OCI-LY7 (cell line): ENCODE measurements at regions not wholly inside any gene's neighbourhood (a gene's known extent, or its start where the extent isn't known, plus 50 kb on each side); places are given as distances from the start of the nearest gene placed in this dataset.

ENCODE experiments used
- BruUV-seq: library from RNA; stranded (reverse); fragments of 400-500 nt; replicated peaks from 2 replicates; lab custom pipeline; 2021; lab: Mats Ljungman, UMichigan
- CTCF ChIA-PET: fragments of 300-600 bp; sonication (Branson Sonifier 250); formaldehyde crosslinking; loops from one replicate; lab custom pipeline; 2022; ENCODE audit warnings: antibody characterized with exemption; ENCODE audit not compliant: unreplicated experiment; lab: Charles Lee
- POLR2A ChIA-PET: fragments of 300-600 bp; sonication (Branson Sonifier 250); formaldehyde crosslinking; loops from one replicate; lab custom pipeline; 2022; ENCODE audit warnings: antibody characterized with exemption; lab: Charles Lee
- DNase-seq: peaks from one replicate; pipeline ENCODE4 v3.0.0-alpha.2; 2015; ENCODE audit warnings: low spot score
- H2AFZ ChIP-seq: fragments of 200-600 bp; sonication (generic), shearing (Covaris generic); 2 replicates; pipeline ENCODE4 v1.6.1; 2014; ENCODE audit warnings: mild to moderate bottlenecking, antibody characterized with exemption, low read length, moderate library complexity
- H3K27ac ChIP-seq: fragments of 200-600 bp; sonication (generic); 2 replicates; pipeline ENCODE4 v1.5.1; 2014; ENCODE audit warnings: mixed run types, low read depth, mild to moderate bottlenecking, moderate library complexity, low read length, inconsistent platforms; ENCODE audit not compliant: poor library complexity, severe bottlenecking
- H3K36me3 ChIP-seq: fragments of 200-600 bp; sonication (generic); 2 replicates; pipeline ENCODE4 v1.6.1; 2014; ENCODE audit warnings: mild to moderate bottlenecking, antibody characterized with exemption, low read length, moderate library complexity, mixed read lengths; ENCODE audit not compliant: insufficient read depth
- H3K4me1 ChIP-seq: fragments of 200-600 bp; sonication (generic); 2 replicates; pipeline ENCODE4 v1.5.1; 2014; ENCODE audit warnings: mild to moderate bottlenecking, low read length; ENCODE audit not compliant: insufficient read depth, poor library complexity, severe bottlenecking
- H3K4me2 ChIP-seq: fragments of 200-600 bp; sonication (generic); 2 replicates; pipeline ENCODE4 v1.6.1; 2014; ENCODE audit warnings: mild to moderate bottlenecking, low read length
- H3K4me3 ChIP-seq: fragments of 200-600 bp; sonication (generic); 2 replicates; pipeline ENCODE4 v1.5.1; 2014; ENCODE audit warnings: mild to moderate bottlenecking, low read depth, low read length; ENCODE audit not compliant: poor library complexity, severe bottlenecking
- H3K79me2 ChIP-seq: fragments of 200-600 bp; sonication (generic); 2 replicates; pipeline ENCODE4 v1.6.1; 2016; ENCODE audit warnings: low read depth, mild to moderate bottlenecking, low read length, moderate library complexity, mixed read lengths; ENCODE audit not compliant: insufficient read depth
- H3K9me2 ChIP-seq: fragments of 200-600 bp; sonication (generic); 2 replicates; pipeline ENCODE4 v1.6.1; 2016; ENCODE audit warnings: mild to moderate bottlenecking, low read length, mixed read lengths; ENCODE audit not compliant: insufficient read depth
- H3K9me3 ChIP-seq: fragments of 200-600 bp; sonication (generic); 2 replicates; pipeline ENCODE4 v1.6.1; 2014; ENCODE audit warnings: mild to moderate bottlenecking, mixed run types, low read length, mixed read lengths
- H4K20me1 ChIP-seq: fragments of 200-600 bp; sonication (generic); 2 replicates; pipeline ENCODE4 v1.6.1; 2014; ENCODE audit warnings: mild to moderate bottlenecking, antibody characterized with exemption, low read length, moderate library complexity, mixed read lengths; ENCODE audit not compliant: insufficient read depth
- EZH2phosphoT487 ChIP-seq: fragments of 200-600 bp; sonication (generic); IDR thresholded peaks from 2 replicates; pipeline ENCODE4 v1.6.1; 2018; ENCODE audit warnings: low read depth, borderline replicate concordance, mild to moderate bottlenecking, mixed run types, antibody characterized with exemption, low read length, moderate library complexity, mixed read lengths
- intact Hi-C: fragments of 100-400 bp; cut with micrococcal nuclease; formaldehyde crosslinking; loops from one replicate; pipeline ENCODE4 v1.10.0; 2022; ENCODE audit not compliant: unreplicated experiment
- TF ChIP-seq, protein P1 (sequence below): fragments of 200-600 bp; sonication (generic); conservative IDR thresholded peaks from 2 replicates; pipeline ENCODE4 v1.5.1; 2014; ENCODE audit warnings: mild to moderate bottlenecking, antibody characterized with exemption, low read length, moderate library complexity, mixed read lengths

GRCh38 chr12:104895415-104895814 lies 62.7 kb downstream of the SLC41A2 start:
- no peaks in the 10 kb centered on the region for H4K20me1 ChIP-seq
- TF ChIP-seq, protein P1, sequence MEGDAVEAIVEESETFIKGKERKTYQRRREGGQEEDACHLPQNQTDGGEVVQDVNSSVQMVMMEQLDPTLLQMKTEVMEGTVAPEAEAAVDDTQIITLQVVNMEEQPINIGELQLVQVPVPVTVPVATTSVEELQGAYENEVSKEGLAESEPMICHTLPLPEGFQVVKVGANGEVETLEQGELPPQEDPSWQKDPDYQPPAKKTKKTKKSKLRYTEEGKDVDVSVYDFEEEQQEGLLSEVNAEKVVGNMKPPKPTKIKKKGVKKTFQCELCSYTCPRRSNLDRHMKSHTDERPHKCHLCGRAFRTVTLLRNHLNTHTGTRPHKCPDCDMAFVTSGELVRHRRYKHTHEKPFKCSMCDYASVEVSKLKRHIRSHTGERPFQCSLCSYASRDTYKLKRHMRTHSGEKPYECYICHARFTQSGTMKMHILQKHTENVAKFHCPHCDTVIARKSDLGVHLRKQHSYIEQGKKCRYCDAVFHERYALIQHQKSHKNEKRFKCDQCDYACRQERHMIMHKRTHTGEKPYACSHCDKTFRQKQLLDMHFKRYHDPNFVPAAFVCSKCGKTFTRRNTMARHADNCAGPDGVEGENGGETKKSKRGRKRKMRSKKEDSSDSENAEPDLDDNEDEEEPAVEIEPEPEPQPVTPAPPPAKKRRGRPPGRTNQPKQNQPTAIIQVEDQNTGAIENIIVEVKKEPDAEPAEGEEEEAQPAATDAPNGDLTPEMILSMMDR: no peak
- TF ChIP-seq EZH2phosphoT487: no peak
- ChIA-PET POLR2A (interaction anchor here (0.6 to 1.4 kb wide), 3 partner anchors 13 to 214 kb away, joined by 3 read pairs; no protein-coding TSS in a partner anchor), CTCF (no interaction called here)
- H3K79me2 ChIP-seq: no peaks in the 10 kb centered on the region
- H3K9me3 ChIP-seq: peaks cover 4% of the 10 kb centered on the region; the same call in 1 of the 2 replicates
- no peak overlapping the region for H2AFZ ChIP-seq
- no peaks in the 10 kb centered on the region; the same call in 1 of the 2 replicates for H3K36me3 ChIP-seq
- H3K4me3 ChIP-seq: no peak overlapping the region
- DNase-seq: no peak
- peaks cover 25% of the 10 kb centered on the region for H3K4me1 ChIP-seq
- no TSS peak for BruUV-seq
- H3K9me2 ChIP-seq: no peaks in the 10 kb centered on the region
- intact Hi-C loops: no loop called here
- H3K27ac ChIP-seq: no peak overlapping the region
- no peak overlapping the region for H3K4me2 ChIP-seq

- no peak for TF ChIP-seq EZH2phosphoT487
- TF ChIP-seq, protein P1: no peak
- Histone ChIP-seq H3K36me3 (no peaks in the 10 kb centered on the region), H4K20me1 (no peaks in the 10 kb centered on the region), H3K79me2 (no peaks in the 10 kb centered on the region), H3K4me2 (peak overlapping the region; percentile 55), H3K4me3 (peak overlapping the region; percentile 10), H3K9me2 (no peaks in the 10 kb centered on the region), H2AFZ (peak overlapping the region; percentile 93), H3K9me3 (no peaks in the 10 kb centered on the region), H3K4me1 (peaks cover 22% of the 10 kb centered on the region), H3K27ac (peak overlapping the region; percentile 32)
- intact Hi-C loops: no loop called here
- CTCF ChIA-PET: no interaction called here
- no TSS peak for BruUV-seq
- POLR2A ChIA-PET: interaction anchor here (1.4 kb wide), 1 partner anchor 11 kb away, joined by 6 read pairs; no protein-coding TSS in a partner anchor
- DNase-seq: peak; percentile 27
These were observed 67.5 kb downstream of the SLC41A2 start for GRCh38 chr12:104890476-104891096.

DNA sequence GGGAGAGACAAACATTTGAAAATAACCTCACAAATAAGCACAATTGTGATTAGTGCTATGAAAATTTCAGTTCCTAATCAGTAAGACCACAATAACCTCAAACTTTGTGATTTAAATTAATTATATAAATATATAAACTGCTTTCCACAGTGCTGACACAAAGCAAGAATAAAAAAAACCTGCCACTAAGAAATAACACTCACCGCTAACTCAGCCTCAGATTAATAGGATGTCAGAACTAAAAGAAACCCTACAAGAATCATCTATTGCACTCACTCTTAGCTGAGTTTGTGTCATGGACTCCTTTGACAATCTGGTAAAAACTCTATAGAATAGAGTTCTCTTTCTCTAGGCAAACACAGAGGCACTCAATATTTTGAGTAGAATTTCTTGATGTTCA lies 68.4 kb downstream of the SLC41A2 start:
- H3K9me2 ChIP-seq: no peaks in the 10 kb centered on the region
- peak overlapping the region; percentile 93; the same call in 1 of the 2 replicates for H2AFZ ChIP-seq
- ChIA-PET CTCF (no interaction called here), POLR2A (interaction anchor here (0.6 to 1.5 kb wide), 3 partner anchors 12 to 946 kb away, joined by 3 to 4 read pairs (median 3); no protein-coding TSS in a partner anchor)
- H3K27ac ChIP-seq: no peak overlapping the region
- no peaks in the 10 kb centered on the region for H3K36me3 ChIP-seq
- H3K4me2 ChIP-seq: peak overlapping the region; percentile 55
- TF ChIP-seq, protein P1: no peak
- no peak for TF ChIP-seq EZH2phosphoT487
- H4K20me1 ChIP-seq: no peaks in the 10 kb centered on the region
- BruUV-seq: no TSS peak
- H3K9me3 ChIP-seq: no peaks in the 10 kb centered on the region
- H3K79me2 ChIP-seq: no peaks in the 10 kb centered on the region
- intact Hi-C loops: no loop called here
- peaks cover 22% of the 10 kb centered on the region for H3K4me1 ChIP-seq
- DNase-seq: no peak
- no peak overlapping the region for H3K4me3 ChIP-seq
